Jurkat, Clone E6-1 (cell line): ENCODE measurements at regions not wholly inside any gene's neighbourhood (a gene's known extent, or its start where the extent isn't known, plus 50 kb on each side); places are given as distances from the start of the nearest gene placed in this dataset.
"Not testable (repeated sequence)": the region's sequence is repeated elsewhere in the genome, so short reads cannot be mapped to it uniquely, and the experiment has no call there.

ENCODE experiments used
- DNase-seq: peaks from one replicate; pipeline ENCODE4 v3.0.0-alpha.2; 2011; ENCODE audit warnings: low read depth, low spot score
- H3K4me3 ChIP-seq: 2 replicates; pipeline ENCODE4 v1.5.1; 2011; ENCODE audit warnings: mild to moderate bottlenecking, low read length, control low read depth, moderate library complexity

DNA sequence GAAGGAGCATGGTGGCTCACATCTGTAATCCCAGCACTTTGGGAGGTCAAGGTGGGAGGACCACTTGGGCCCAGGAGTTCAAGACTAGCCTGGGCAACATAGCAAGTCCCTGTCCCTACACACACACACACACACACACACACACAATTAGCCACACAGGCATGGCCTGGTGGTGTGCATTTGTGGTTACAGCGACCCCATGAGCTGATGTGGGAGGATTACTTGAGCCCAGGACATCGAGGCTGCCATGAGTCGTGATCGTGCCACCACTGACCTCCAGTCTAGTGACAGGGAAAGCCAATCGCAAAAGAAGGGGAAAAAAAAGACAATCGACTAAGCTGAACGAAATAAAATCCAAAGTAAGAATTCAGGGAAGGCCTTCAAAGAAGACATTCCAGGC, 67.9 kb downstream of the TBX3 start:
- H3K4me3 ChIP-seq, result no peak overlapping the region
- DNase-seq, result no peak

DNA sequence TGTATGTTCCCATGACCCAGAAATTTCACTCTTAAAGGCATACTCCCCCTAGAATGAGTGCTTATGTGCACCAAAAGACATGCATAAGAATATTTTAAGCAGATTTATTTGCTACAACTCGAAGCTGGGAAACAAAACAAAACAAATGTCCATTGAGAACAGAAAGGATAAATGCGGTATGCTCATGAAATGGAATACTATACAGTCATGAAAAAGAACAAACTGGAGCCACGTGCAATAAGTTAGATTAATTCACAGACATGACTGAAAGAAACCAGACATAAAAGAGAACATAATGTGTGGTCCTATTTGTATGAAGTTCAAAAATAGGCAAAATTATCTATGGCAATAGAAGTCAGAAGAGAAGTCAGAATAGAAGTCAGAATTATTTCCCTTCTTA, 69.9 kb downstream of the TBX3 start:
- H3K4me3 ChIP-seq, result no peak overlapping the region
- DNase-seq, result no peak

DNA sequence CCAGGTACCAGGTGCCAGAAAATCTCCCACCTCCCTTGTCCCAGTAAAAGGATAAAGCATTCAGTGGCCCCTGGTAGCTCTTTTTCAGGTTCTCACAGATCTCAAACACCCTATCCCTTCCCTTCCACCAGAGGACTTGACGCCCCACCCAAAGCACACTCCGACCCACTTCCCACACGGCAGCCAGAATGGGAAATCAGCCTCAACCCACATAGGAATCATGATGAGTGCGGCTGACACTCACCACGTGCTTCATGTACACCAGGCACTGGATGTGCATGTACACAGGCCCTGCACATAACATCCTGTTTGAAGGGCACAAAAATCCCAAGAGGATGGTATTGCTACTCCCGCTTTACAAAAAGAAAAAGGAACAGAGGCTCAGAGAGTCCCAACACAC, 71.9 kb downstream of the TBX3 start:
- DNase-seq, result no peak
- no peak overlapping the region for H3K4me3 ChIP-seq

DNA sequence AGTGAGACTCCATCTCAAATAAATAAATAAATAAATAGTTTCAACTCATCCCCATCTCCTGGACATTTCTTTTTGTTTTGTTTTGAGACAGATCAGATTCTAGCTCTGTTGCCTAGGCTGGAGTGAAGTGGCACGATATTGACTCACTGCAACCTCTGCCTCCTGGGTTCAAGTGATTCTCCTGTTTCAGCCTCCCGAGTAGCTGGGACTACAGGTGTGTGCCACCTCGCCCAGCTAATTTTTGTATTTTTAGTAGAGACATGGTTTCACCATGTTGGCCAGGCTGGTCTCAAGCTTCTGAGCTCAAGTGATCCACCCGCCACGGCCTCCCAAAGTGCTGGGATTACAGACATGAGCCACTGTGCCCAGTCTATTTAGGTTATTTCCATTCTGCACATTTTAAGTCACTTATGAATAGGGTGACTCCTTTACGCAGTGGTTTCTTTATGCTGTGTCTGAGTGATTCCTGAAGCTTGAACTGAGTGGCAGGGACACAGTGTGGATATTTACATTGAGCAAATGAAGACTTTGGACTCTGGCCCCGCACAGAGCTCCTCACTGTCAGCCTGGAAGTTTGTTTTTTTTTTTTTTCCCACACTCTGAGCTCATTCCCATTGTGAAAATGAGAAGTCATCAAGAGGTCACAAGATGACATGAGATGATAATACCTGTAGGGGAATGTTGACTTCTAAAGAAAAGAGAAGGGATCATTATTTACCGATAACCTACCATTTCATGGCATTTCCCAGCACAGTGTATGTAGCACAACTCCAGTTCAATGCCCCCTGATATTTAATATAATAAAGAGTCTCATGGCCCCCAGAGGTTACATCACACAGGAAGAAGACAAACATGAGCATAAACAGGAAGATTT, 72.6 kb downstream of the TBX3 start:
- H3K4me3 ChIP-seq, result no peak overlapping the region
- no peak for DNase-seq

DNA sequence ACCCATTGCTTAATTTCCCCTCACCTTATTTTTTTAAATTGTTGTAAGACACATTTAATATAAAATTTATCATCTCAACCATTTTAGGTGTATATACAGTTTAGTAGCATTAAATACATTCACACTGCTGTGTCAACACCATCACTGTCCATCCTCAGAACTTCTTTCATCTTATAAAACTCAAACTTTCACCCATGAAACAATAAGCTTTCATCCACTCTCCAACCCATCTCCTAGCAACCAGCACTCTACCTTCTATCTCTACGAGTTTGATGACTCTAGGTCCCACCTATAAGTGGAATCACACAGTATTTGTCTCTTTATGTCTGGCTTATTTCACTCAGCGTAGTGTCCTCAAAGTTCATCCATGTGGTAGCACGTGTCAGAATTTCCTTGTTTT, 75.5 kb downstream of the TBX3 start:
- H3K4me3 ChIP-seq, result no peak overlapping the region
- no peak for DNase-seq

DNA sequence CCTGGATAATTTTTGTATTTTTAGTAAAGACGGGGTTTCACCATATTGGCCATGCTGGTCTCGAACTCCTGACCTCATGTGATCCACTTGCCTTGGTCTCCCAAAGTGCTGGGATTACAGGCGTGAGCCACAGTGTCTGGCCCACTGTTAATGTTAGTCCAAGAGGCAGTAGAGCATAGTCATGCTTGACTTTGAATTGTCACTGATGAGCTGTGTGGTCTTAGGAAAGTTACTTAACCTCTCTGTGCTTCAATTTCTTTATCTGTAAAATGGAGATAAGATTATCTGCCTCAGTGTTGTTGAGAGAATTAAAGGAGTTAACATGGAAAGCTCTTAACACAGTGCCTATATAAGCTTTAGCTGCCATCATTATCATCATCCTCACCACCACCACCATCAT, 78.1 kb downstream of the TBX3 start:
- no peak for DNase-seq

DNA sequence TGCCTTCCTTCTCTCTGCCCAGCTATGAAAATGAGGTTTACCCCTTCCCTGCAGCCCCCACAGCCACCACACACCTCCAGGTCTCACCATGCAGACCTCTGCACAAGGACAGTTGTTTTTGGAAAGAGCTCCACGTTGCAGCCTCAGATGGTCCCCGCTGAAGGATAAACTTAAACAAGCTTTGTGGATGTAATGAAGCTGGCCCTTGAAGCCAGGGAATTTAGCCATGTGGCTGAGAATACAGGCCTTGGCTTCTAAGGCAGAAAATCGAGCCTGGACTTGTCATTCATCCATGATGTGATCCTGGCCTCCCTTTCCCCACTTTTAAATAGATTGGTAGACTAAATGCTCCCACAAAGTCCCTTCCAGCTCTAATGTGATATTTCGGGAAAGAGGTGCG, 79.4 kb downstream of the TBX3 start:
- DNase-seq, result no peak
- no peak overlapping the region for H3K4me3 ChIP-seq

More for the DNA sequence above, 78.1 kb downstream of the TBX3 start:
- H3K4me3 ChIP-seq, result no peak overlapping the region

DNA sequence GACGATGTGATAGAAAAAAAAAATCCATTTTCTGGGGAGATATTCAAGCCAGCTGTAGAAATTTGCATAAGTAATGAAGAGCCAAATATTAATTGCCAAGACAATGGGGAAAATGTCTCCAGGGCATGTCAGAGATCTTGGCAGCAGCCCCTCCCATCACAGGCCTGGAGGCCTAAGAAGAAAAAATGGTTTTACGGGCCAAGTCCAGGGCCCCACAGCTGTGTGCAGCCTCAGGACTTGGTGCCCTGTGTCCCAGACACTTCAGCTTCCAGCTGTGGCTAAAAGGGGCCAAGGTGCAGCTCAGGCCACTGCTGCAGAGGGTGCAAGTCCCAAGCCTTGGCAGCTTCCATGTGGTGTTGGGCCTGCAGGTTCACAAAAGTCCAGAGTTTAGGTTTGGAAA, 83.4 kb downstream of the TBX3 start:
- H3K4me3 ChIP-seq, DNase-seq: not testable (repeated sequence)

DNA sequence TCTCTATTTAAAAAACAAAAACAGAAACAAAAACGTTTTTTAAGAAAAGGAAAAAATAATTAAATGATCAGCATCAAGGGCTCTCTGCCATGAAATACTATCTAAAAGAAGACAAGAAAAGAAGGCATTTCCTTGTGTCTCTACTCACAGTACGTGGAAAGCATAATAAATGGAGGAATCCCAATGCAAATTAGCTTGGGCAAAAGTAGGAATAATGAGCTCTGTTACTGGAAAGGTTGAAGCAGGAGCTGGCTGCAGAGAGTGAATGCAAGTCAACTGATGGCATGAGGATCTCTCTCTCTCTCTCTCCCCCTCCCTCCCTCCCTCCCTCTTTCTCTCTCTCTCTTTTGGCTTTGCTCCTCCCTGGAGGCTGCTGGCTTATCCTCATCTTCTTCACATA, 85.9 kb downstream of the TBX3 start:
- no peak for DNase-seq
- no peak overlapping the region for H3K4me3 ChIP-seq

DNA sequence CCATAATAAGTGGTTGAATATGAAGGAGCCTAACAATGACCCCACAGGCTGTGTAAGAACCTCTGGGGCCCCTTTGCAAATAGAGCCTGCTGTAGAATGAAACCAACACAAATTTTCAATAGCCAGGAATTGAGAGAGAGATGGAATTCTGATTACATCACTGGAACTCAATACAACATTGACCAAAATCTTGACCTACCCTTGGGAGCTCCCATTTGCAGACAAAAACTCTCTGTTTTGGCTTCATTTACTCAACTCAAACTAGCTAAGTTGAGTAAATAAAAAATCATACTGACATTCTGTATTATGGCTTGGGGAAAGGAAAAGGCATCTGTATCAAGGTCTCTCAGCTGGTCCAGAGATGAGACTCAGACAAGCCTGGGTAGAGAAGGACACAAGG, 91.0 kb downstream of the TBX3 start:
- no peak overlapping the region for H3K4me3 ChIP-seq
- DNase-seq, result no peak

DNA sequence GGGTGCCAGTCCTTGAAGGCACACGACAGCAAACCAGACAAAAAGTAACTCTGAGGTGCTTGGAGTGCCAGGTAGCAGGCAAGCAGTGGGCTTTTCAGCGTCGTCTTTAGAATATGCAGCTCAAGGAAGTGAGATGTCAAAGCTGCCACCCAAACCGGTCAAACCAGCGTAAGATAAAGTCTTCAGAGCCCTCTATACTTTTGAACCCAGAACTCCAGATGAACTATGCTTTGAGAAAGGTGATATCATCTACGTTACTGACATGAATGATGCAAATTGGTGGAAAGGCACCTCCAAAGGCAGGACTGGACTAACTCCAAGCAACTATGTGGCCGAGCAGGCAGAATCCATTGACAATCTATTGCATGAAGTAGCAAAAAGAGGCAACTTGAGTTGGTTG, 95.9 kb downstream of the TBX3 start:
- no peak overlapping the region for H3K4me3 ChIP-seq
- no peak for DNase-seq

DNA sequence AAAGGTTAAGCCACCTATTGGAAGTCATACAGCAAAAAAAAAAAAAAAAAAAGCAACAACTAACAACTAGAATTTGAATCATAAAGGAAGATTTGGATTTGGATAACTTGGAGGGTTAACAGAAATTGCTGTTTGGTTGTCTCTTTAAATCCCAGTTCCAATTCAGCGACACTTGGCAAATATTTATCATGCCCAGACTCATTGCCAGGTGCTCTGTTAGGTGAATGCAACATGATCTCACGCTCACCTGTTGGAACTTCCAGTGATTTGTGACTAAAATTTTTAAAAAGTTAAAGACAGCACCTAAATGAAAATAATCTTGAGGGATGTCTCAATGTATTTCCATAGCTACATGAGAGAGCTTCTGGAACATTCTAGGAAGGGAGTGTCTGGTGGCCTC, 103.7 kb downstream of the TBX3 start:
- no peak overlapping the region for H3K4me3 ChIP-seq
- no peak for DNase-seq

DNA sequence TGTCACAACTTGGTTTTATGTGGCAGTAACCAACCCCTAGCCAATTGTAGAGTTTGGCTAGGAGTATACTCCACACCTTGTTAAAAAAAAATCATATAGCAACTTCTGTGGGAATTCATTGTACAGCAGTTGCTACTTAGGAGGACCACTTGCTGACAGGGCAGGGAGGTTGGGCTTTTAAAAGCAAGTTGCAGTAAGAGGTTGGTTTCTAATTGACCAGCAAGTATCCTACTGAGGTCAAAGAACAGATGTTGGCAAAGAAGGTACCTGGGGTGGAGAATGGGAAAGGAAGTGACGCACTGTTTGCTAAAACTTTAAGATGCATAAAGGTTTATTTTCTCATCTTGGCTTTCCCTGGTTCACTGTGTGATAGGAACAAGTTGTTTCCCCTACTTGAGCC, 104.6 kb downstream of the TBX3 start:
- H3K4me3 ChIP-seq, result no peak overlapping the region
- DNase-seq, result no peak

DNA sequence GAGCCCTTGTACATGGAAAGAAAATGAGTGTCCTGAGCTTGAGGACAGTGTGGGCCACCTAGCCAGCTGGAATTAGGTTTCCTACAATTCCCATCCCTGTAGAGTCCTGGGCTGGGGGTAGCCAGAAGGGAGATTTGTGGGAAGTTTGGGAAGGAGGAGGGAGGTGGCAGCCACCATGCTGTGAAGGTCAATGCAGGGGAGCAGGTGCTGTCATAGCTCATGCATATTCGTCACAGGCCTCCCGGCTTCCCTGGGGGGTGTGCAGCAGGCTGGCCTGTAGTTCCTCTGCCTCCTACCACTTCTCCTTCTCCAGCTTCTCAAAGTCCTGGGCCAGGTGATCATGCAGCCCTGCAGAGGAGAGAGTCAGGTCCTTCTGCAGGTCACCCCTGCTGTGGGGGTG, 121.3 kb downstream of the TBX3 start:
- H3K4me3 ChIP-seq, result no peak overlapping the region
- DNase-seq, result no peak

DNA sequence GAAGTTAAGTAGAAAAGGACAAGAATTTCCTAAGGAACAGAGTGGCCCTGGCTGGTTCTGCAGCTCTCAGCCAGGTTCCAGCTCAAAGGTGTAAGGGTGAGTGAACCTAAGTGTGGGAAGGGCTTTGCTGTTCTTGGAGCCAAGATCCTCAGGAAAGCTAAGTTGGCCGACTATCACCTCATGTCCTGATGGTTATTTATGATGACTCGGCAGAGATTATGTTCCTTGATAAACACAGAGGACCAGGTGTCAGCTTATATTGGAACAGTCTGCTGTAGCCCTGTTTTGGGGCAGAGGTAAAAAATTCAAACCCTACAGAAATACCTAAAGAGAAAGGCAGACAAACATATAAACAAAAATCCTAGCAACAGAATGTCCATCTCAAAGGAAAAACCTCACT, 128.5 kb downstream of the TBX3 start:
- no peak overlapping the region for H3K4me3 ChIP-seq
- DNase-seq, result no peak

DNA sequence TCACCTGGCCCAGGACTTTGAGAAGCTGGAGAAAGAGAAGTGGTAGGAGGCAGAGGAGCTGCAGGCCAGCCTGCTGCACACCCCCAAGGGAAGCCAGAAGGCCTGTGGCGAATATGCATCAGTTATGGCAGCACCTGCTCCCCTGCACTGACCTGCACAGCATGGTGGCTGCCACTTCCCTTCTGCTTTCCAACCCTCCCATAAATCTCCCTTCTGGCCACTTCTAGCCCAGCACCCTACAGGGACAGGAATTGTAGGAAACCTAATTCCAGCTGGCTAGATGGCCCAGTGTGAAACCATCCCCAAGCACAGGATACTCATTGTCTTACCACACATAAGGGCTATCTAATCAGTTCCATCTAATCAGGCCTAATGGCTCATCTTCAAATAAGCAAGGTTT, 136.3 kb downstream of the TBX3 start:
- no peak overlapping the region for H3K4me3 ChIP-seq
- no peak for DNase-seq

DNA sequence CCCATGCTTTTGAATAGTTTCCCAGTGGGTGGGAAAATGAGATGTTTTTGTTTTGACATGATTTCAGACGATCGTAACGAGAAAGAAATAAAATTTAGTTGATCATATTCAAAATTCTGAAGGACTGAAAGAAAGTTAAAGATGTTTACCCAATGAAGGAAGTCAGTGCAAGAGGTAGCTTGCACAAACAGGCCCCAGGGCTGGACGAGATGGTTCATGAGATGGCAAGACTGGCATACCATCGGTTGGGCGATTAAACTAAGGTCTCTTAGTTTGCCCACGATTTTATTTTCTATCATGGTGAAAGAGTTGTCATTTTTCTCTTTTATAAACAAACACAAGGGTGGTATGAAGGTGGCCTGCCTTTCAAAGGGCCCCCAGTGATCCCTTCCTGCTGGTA, 124.5 kb upstream of the TBX5 start:
- no peak overlapping the region for H3K4me3 ChIP-seq
- DNase-seq, result no peak

DNA sequence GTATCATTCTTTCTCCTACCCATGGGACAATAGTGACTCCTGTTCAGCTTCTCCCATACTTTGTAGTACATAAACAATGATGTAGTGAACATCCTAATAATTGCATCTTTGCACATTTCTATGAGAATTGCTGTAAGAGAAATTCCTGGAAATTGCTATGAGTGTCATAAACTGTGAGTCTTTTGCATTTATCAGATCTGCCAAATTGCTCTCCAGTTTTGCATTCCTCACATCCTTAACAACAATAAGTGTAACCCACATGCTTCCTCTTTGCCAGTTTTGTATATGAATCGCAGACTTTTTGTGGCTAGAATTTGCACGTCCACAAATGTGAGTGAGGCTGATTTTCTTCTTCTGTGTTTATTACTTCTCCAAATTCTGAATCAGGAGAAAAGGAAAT, 124.0 kb upstream of the TBX5 start:
- no peak for DNase-seq
- H3K4me3 ChIP-seq, result no peak overlapping the region

DNA sequence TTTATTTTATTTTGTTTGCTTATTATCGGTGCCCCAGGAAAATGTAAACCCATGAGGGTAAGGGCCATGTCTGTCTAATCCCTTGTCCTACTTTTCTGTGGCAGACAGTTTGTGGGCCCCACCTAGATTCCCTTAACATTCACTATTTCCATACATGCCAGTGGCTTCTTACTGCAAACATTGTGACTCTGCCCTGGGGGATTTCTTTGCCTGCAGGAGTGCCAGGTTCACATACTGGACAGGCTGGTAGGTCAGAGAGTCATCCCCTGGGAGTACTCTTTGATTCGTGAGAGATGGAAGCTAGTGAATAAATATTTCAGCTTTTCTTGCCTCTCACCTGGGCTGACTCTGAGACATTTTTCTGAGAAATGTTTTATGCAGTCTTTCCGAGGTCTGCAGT, 122.8 kb upstream of the TBX5 start:
- DNase-seq, result no peak
- no peak overlapping the region for H3K4me3 ChIP-seq

DNA sequence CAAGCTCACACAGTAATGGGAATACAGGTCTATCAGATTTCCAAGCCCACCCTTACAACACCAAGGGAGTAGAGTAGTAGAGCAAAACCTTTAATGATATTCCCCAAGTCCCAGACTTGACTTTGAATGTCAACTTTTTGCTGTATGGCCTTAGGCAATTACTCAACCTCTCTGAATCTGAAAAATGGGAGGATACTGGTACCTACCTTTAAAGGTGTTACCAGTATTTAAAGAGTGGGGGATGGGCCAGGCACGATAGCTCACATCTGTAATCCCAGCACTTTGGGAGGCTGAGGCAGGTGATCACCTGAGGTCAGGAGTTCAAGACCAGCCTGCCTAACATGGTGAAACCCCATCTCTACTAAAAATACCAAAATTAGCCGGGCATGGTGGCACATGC, 115.2 kb upstream of the TBX5 start:
- H3K4me3 ChIP-seq, DNase-seq: not testable (repeated sequence)

DNA sequence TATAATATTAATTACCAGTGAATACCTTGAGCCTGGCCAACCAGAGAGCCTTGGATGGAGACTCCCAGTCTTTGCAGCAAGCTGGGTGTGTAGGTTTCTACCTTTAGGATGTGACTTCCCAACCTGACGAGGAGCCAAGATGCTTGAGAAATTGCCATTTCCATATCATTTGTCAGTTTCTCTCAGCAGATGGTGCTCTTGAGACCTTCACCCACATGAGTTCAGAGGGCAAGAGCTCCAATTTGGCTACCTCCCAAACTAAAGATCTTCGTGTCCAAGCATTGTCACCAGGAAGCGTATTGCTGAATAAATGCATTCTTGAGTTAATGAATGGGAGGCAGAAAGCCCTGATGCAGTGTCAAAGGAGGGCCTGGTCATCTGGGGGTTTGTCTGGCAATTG, 106.4 kb upstream of the TBX5 start:
- no peak for DNase-seq

More for the DNA sequence above, 106.4 kb upstream of the TBX5 start:
- H3K4me3 ChIP-seq, result no peak overlapping the region
